ENCODE measurements at regions not wholly inside any gene's neighbourhood (a gene's known extent, or its start where the extent isn't known, plus 50 kb on each side); places are given as distances from the start of the nearest gene placed in this dataset.
"Not testable (repeated sequence)": the region's sequence is repeated elsewhere in the genome, so short reads cannot be mapped to it uniquely, and the experiment has no call there.

DNA sequence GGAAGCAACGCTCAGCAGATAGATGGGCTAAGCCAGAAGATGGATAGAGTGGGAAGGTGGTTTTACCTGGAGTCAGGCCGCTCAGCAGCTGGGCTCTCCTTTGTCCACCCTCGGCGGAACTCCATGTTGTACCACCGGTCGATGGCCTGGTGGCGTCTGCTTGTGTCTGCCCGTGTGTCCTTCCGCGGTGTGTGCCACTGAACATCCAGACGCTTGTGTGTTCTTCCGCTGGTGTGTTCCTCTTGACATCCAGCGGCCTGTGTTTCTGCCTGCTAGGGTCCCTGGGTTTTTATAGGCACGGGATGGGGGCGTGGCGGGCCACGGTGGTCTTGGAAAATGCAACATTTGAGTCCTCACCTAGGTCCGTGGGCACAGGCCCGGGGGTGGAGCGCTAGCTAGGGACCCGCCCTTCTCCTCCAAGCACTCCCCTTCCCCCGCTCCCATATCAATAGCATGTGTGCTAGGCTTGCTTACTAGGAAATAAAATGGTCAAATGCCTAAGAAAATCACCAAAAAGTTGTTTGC is 1431.7 kb upstream of the ACVR2A start:
- Mint-ChIP-seq H3K27ac (no peak overlapping the region), H3K4me1 (ENCODE audit: low read depth) (no peaks in the 10 kb centered on the region), H3K36me3 (ENCODE audit: low read depth) (no peaks in the 10 kb centered on the region), H3K9me3 (no peaks in the 10 kb centered on the region), H3K27me3 (ENCODE audit: low read depth) (no peaks in the 10 kb centered on the region), H3K4me3 (no peak overlapping the region)

DNA sequence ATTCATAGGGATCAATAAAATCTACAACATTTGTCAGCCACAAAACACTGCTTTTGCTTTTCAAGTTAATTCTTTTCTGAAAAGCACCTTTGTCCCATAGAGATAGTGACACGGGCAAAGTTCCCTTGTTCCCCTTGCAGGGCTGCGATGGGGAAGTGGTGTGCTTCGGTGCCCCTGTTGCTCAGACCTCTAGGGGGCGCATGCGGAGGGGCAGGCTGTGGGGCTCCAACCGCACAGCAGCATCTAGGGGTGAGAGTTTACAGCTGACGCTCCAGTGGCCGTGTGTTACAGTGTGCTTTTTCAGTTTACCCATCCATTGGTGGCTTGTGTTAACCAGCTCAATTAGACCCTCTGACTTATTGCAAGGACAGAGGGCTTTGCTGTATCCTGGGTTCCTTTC is 1432.2 kb upstream of the ACVR2A start:
- Mint-ChIP-seq H3K36me3 (ENCODE audit: low read depth) (no peaks in the 10 kb centered on the region), H3K27ac (no peak overlapping the region), H3K27me3 (ENCODE audit: low read depth) (no peaks in the 10 kb centered on the region), H3K4me1 (ENCODE audit: low read depth) (no peaks in the 10 kb centered on the region), H3K9me3 (no peaks in the 10 kb centered on the region), H3K4me3 (no peak overlapping the region)

DNA sequence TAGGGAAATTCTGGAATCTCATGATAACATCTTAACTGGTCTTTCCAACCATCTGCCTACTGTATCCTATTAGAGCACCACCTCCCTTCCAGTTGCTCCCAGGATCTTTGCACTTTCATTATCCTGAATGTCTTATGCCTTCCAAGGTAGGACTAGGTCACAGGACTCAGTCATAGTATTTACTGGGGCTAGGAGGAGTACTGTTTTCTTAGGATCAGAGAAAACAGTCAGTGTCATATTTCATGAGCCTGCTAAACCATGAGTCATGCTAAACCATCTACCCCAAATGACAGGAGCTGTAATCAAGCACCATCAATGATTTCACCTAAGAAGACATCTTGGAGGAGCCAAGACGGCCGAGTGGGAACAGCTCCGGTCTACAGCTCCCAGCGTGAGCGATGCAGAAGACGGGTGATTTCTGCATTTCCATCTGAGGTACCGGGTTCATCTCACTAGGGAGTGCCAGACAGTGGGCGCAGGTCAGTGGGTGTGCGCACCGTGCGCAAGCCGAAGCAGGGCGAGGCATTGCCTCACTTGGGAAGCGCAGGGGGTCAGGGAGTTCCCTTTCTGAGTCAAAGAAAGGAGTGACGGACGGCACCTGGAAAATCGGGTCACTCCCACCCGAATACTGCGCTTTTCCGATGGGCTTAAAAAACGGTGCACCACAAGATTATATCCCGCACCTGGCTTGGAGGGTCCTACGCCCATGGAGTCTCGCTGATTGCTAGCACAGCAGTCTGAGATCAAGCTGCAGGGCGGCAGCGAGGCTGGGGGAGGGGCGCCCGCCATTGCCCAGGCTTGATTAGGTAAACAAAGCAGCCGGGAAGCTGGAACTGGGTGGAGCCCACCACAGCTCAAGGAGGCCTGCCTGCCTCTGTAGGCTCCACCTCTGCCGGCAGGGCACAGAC is 1439.2 kb upstream of the ACVR2A start:
- not testable (repeated sequence) for H3K27me3 Mint-ChIP-seq (ENCODE audit: low read depth); H3K9me3 Mint-ChIP-seq; H3K27ac Mint-ChIP-seq; H3K4me1 Mint-ChIP-seq (ENCODE audit: low read depth); H3K4me3 Mint-ChIP-seq; H3K36me3 Mint-ChIP-seq (ENCODE audit: low read depth)

DNA sequence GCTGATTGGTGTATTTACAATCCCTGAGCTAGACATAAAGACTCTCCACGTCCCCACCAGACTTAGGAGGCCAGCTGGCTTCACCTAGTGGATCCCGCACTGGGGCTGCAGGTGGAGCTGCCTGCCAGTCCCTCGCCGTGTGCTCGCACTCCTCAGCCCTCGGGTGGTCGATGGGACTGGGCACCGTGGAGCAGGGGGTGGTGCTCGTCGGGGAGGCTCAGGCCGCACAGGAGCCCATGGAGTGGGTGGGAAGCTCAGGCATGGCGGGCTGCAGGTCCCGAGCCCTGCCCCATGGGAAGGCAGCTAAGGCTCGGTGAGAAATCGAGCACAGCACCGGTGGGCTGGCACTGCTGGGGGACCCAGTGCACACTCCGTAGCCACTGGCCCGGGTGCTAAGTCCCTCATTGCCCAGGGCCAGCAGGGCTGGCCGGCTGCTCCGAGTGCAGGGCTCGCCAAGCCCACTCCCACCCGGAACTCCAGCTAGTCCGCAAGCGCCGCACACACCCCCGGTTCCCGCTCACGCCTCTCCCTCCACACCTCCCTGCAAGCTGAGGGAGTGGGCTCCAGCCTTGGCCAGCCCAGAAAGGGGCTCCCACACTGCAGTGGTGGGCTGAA is 1441.2 kb upstream of the ACVR2A start:
- H3K27ac Mint-ChIP-seq; H3K36me3 Mint-ChIP-seq (ENCODE audit: low read depth); H3K4me3 Mint-ChIP-seq; H3K4me1 Mint-ChIP-seq (ENCODE audit: low read depth); H3K27me3 Mint-ChIP-seq (ENCODE audit: low read depth); H3K9me3 Mint-ChIP-seq: not testable (repeated sequence)

DNA sequence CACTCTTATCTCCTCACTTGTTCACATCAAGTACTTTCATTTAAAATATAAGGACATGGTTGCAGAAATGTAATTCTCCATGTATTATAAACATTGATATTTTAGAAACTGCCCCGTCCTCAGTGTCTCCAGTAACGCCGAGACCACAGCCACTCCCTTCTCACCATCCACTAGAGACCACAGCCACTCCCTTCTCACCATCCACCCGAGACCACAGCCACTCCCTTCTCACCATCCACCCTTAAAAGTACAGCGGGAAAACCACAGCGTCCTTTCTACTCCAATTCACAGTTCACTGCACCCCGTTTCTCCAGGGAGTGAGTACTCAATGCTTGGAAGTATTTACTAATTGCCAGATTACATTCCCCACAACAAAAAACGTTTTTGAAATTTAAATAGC is 1452.2 kb upstream of the ACVR2A start:
- Mint-ChIP-seq H3K27ac (no peak overlapping the region), H3K36me3 (ENCODE audit: low read depth) (no peaks in the 10 kb centered on the region), H3K4me1 (ENCODE audit: low read depth) (no peaks in the 10 kb centered on the region), H3K4me3 (no peak overlapping the region), H3K27me3 (ENCODE audit: low read depth) (no peaks in the 10 kb centered on the region), H3K9me3 (no peaks in the 10 kb centered on the region)

DNA sequence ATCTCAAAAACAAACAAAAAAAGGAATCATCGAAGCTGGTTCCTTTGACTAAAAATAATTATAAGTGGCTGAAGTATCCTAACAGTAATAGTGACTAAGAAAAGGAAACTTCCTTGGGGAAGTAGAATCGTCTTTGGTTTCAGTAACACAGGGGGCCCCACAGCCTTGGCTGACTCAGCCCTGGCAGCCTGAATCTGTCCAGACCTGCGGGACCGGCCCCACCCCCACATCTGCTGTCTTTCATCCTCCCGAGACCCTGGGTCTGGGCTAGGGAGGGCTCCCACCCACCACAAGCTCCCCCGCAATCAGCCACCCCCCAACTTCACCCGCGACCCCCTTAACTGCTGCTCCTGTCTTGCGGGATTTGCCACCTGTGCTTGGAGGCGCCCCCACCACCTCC is 1452.6 kb upstream of the ACVR2A start:
- Mint-ChIP-seq H3K4me3 (no peak overlapping the region), H3K4me1 (ENCODE audit: low read depth) (no peaks in the 10 kb centered on the region), H3K27ac (no peak overlapping the region), H3K36me3 (ENCODE audit: low read depth) (no peaks in the 10 kb centered on the region), H3K9me3 (no peaks in the 10 kb centered on the region), H3K27me3 (ENCODE audit: low read depth) (no peaks in the 10 kb centered on the region)

DNA sequence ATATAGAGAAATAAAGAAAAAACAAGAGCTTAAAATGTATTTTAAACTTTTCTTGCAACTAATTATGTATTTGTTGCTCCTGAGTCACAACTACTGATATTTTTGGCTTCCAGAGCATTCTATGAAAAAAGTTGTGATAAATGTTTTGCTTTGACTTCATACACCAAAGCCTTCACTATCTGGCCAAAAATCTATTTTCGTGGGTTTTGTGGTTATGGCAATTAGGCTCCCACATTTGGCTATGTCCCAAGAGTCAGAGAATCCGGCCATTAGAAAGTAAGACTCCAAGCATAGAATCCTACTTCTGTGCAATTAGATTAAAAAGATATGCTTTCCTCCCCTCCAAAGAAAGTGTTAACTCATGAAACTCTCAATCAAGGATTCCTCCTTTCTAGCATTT is 1456.1 kb upstream of the ACVR2A start:
- H3K27ac Mint-ChIP-seq = no peak overlapping the region
- no peaks in the 10 kb centered on the region for H3K27me3 Mint-ChIP-seq (ENCODE audit: low read depth)

DNA sequence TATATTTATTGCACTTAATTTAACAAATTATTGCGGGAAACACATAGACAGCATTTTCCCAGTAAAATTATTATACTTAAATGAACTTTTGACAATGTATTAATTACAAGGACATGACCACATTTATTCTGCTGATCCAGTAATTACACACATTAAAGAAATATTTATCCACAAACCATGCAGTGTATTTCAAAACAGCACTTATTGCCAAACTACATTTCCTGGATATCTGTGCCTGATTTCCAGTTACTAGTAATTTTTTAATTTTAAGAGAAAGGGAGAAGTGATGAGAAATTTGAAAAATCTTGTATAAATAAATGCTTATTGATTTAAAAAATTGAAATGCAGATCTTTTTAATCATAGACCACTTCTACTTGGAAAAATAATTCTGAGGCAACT is 1458.7 kb upstream of the ACVR2A start:
- H3K4me3 Mint-ChIP-seq = no peak overlapping the region
- no peaks in the 10 kb centered on the region for H3K9me3 Mint-ChIP-seq
- H3K36me3 Mint-ChIP-seq (ENCODE audit: low read depth) = no peaks in the 10 kb centered on the region
- no peaks in the 10 kb centered on the region for H3K27me3 Mint-ChIP-seq (ENCODE audit: low read depth)
- no peak overlapping the region for H3K27ac Mint-ChIP-seq
- no peaks in the 10 kb centered on the region for H3K4me1 Mint-ChIP-seq (ENCODE audit: low read depth)

More for the DNA sequence above, 1456.1 kb upstream of the ACVR2A start:
- H3K36me3 Mint-ChIP-seq (ENCODE audit: low read depth) = no peaks in the 10 kb centered on the region
- no peak overlapping the region for H3K4me3 Mint-ChIP-seq
- H3K4me1 Mint-ChIP-seq (ENCODE audit: low read depth) = no peaks in the 10 kb centered on the region
- H3K9me3 Mint-ChIP-seq = no peaks in the 10 kb centered on the region

DNA sequence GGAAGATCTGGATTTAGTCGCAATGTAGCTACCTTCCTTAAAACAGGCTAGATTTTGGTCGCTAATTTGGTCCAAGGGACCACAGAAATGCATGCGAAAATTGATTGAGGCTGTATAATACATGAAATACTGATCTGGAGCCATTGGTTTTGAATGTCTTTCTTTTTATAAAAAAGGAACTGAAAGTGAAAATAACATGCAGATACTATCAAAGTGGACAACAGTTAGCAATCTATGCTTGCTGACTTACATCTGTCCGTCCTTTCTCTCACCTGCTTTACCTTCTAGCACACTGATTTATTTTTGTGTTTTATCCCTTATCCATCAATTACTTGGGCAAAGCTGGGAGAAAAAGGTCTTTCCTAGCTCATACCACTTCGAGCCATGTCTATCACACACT is 1459.8 kb upstream of the ACVR2A start:
- no peaks in the 10 kb centered on the region for H3K4me1 Mint-ChIP-seq (ENCODE audit: low read depth)
- no peak overlapping the region for H3K4me3 Mint-ChIP-seq
- H3K36me3 Mint-ChIP-seq (ENCODE audit: low read depth) = no peaks in the 10 kb centered on the region
- H3K27me3 Mint-ChIP-seq (ENCODE audit: low read depth) = no peaks in the 10 kb centered on the region
- H3K9me3 Mint-ChIP-seq = peaks cover under 1% of the 10 kb centered on the region
- H3K27ac Mint-ChIP-seq = no peak overlapping the region

DNA sequence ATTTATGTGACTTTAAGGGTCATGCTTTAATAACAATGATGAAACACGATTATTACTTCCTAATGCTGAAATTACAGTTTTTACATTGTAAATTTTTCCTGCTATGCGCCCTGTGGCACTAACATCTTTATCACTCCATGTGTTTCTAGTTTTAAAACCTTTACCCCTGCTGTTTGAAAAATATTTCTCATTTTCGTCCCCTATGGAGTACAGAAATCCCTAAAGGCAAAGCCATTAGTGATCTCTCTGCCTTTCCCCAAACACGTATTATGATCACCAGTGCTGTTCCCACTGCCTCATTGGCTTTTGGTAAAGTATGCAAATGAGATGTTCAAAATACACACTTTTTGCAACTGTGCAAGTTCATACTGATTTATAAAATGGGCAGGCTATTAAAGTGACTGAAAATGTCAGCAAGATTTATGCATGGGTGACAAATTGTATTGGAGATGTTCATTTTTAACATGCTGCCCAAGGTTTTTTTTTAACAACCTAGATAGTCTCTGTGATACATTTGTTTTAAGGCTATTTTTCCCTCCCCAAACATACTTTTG is 1468.2 kb upstream of the ACVR2A start:
- H3K4me3 Mint-ChIP-seq = no peak overlapping the region
- peaks cover 11% of the 10 kb centered on the region for H3K9me3 Mint-ChIP-seq
- H3K27ac Mint-ChIP-seq = no peak overlapping the region
- H3K27me3 Mint-ChIP-seq (ENCODE audit: low read depth) = no peaks in the 10 kb centered on the region
- H3K4me1 Mint-ChIP-seq (ENCODE audit: low read depth) = no peaks in the 10 kb centered on the region
- no peaks in the 10 kb centered on the region for H3K36me3 Mint-ChIP-seq (ENCODE audit: low read depth)

DNA sequence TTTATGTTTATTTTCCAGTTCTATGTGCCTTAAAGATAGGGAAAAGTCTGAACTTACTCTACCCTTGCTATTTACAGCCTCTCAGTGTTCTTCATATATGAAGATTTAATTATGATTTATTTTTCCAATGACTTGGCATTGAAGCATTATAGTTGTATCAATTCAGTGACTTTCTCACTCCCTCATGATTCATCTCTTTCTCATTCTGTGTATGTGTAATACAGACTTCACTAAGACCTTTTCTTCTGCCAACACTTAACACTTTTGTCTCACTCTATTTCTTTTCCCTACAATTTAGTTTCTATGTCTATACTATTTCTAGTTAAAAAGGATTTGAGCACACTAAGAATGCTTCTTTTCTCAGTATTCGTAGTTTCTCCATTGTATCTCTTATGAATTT is 1470.3 kb upstream of the ACVR2A start:
- H3K27ac Mint-ChIP-seq = no peak overlapping the region
- no peaks in the 10 kb centered on the region for H3K4me1 Mint-ChIP-seq (ENCODE audit: low read depth)
- H3K4me3 Mint-ChIP-seq = no peak overlapping the region
- H3K9me3 Mint-ChIP-seq = peaks cover 8% of the 10 kb centered on the region
- H3K36me3 Mint-ChIP-seq (ENCODE audit: low read depth) = no peaks in the 10 kb centered on the region
- H3K27me3 Mint-ChIP-seq (ENCODE audit: low read depth) = no peaks in the 10 kb centered on the region

DNA sequence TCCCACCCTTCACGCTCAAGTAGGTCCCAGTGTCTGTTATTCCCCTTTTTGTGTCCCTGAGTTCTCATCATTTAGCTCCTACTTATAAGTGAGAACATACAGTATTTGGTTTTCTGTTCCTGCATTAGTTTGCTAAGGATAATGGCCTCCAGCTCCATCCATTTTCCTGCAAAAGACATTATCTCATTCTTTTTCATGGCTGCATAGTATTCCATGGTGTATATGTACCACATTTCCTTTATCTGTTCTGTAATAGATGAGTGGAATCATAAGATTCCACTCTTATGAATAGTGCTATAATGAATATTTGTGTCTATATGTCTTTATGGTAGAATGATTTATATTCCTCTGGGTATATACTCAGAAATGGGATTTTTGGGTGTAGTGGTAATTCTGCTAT is 1473.5 kb upstream of the ACVR2A start:
- not testable (repeated sequence) for H3K4me1 Mint-ChIP-seq (ENCODE audit: low read depth); H3K27me3 Mint-ChIP-seq (ENCODE audit: low read depth); H3K4me3 Mint-ChIP-seq; H3K36me3 Mint-ChIP-seq (ENCODE audit: low read depth); H3K27ac Mint-ChIP-seq
- H3K9me3 Mint-ChIP-seq = peaks cover 11% of the 10 kb centered on the region

DNA sequence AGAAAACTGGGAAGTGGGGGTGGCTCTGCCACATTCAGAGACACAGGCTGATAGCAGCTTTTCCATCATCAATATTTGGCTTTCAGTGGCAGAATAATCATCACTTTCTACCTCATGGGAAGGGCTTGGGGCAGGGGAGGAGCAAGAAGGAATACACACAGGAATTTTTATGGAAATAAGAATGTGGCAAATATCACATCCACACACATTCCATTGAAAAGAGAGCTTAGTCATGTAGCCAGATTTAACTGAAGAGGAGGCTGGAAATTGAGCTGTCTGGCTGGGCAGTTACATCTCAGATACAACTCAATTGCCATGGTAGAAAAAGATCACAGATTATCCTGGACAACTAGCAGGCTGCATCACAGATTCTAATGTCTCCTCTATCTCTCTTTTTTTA is 1474.0 kb upstream of the ACVR2A start:
- Mint-ChIP-seq H3K4me3 (no peak overlapping the region), H3K4me1 (ENCODE audit: low read depth) (no peaks in the 10 kb centered on the region), H3K36me3 (ENCODE audit: low read depth) (no peaks in the 10 kb centered on the region), H3K27me3 (ENCODE audit: low read depth) (no peaks in the 10 kb centered on the region), H3K9me3 (peaks cover 11% of the 10 kb centered on the region), H3K27ac (no peak overlapping the region)

DNA sequence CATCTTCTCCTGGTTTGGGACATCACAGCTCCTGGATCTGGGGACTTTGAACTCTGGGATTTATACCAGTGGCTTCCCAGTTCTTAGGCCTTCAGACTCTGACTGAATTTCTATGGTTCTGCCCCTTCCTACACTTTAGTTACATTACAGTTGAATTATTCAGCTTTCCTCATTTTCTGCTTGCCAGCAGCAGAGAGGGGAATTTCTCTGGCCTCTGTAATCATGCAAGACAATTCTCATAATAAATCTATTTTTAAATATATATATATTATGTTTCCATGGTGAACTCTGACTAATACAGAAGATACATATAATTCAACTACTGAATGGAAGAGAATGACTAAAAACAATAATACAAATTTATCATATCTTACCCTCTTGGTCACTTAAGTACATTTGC is 1478.6 kb upstream of the ACVR2A start:
- Mint-ChIP-seq H3K27me3 (ENCODE audit: low read depth) (no peaks in the 10 kb centered on the region), H3K27ac (no peak overlapping the region), H3K9me3 (peaks cover 3% of the 10 kb centered on the region), H3K4me1 (ENCODE audit: low read depth) (no peaks in the 10 kb centered on the region), H3K36me3 (ENCODE audit: low read depth) (no peaks in the 10 kb centered on the region), H3K4me3 (no peak overlapping the region)

DNA sequence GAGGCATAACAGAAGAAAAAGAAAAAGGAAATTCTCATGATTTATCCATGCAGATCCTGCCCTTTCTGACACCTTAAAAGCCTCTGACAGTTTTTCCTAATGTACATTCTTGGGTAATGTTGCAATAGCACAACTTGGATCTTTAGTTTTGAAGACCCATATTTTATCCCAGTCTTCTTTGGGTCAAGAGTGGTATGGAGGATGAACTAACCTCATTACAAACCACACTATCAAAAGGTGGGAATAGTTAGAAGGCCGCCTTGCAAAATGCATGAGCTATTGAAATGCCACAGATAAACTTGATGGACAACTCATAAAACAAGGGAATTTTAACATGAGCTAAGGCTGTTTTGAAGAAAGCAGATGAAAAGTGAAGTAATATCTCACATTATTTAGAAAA is 1479.8 kb upstream of the ACVR2A start:
- no peak overlapping the region for H3K4me3 Mint-ChIP-seq
- H3K36me3 Mint-ChIP-seq (ENCODE audit: low read depth) = no peaks in the 10 kb centered on the region
- no peaks in the 10 kb centered on the region for H3K4me1 Mint-ChIP-seq (ENCODE audit: low read depth)
- H3K27me3 Mint-ChIP-seq (ENCODE audit: low read depth) = no peaks in the 10 kb centered on the region
- H3K9me3 Mint-ChIP-seq = peaks cover 3% of the 10 kb centered on the region
- no peak overlapping the region for H3K27ac Mint-ChIP-seq

Measured in T-helper 1 cell treated with Interleukin-12 subunit alpha and Interleukin-12 subunit beta and Interleukin-4 antibody, amounts not matched to agents 30 μg/mL and 1 μg/mL, for 36 hours (primary cell).